MCF 10A (cell line): ENCODE measurements at regions not wholly inside any gene's neighbourhood (a gene's known extent, or its start where the extent isn't known, plus 50 kb on each side); places are given as distances from the start of the nearest gene placed in this dataset.

Source experiments
- BruUV-seq: library from RNA; stranded (reverse); fragments of 400-500 nt; replicated peaks from 2 replicates; lab custom pipeline; 2021; lab: Mats Ljungman, UMichigan
- CTCF ChIA-PET: fragments of 300-600 bp; sonication (Branson Sonifier 250); formaldehyde crosslinking; extraction: SDS; loops from one replicate; lab custom pipeline; 2021; ENCODE audit warnings: antibody characterized with exemption, inconsistent platforms; lab: Yijun Ruan, JAX
- POLR2A ChIA-PET: fragments of 300-600, 350-650 bp; sonication (Branson Sonifier 250); formaldehyde crosslinking; extraction: SDS; loops from one replicate; lab custom pipeline; 2020; ENCODE audit warnings: antibody characterized with exemption, inconsistent platforms; lab: Yijun Ruan, JAX
- DNase-seq: peaks from one replicate; pipeline ENCODE4 v3.0.0-alpha.2; 2018; ENCODE audit not compliant: unreplicated experiment
- H3K27ac Mint-ChIP-seq: one replicate; pipeline ENCODE4 v1.8.0; 2022; ENCODE audit warnings: mild to moderate bottlenecking, low read depth, mixed read lengths; ENCODE audit not compliant: unreplicated experiment
- H3K27me3 Mint-ChIP-seq: one replicate; pipeline ENCODE4 v1.8.0; 2022; ENCODE audit warnings: mixed read lengths; ENCODE audit not compliant: insufficient read depth, unreplicated experiment
- H3K36me3 Mint-ChIP-seq: one replicate; pipeline ENCODE4 v1.8.0; 2022; ENCODE audit warnings: mild to moderate bottlenecking, moderate library complexity, mixed read lengths; ENCODE audit not compliant: insufficient read depth, unreplicated experiment
- H3K4me1 Mint-ChIP-seq: one replicate; pipeline ENCODE4 v1.8.0; 2022; ENCODE audit warnings: mixed read lengths; ENCODE audit not compliant: insufficient read depth, unreplicated experiment
- H3K4me3 Mint-ChIP-seq: one replicate; pipeline ENCODE4 v1.8.0; 2022; ENCODE audit warnings: mild to moderate bottlenecking, moderate library complexity, mixed read lengths; ENCODE audit not compliant: unreplicated experiment
- H3K9me3 Mint-ChIP-seq: one replicate; pipeline ENCODE4 v1.8.0; 2022; ENCODE audit warnings: mixed read lengths; ENCODE audit not compliant: unreplicated experiment
- intact Hi-C: fragments of 100-400 bp; cut with micrococcal nuclease; formaldehyde crosslinking; loops from 2 replicates; pipeline ENCODE4 v1.14.1; 2022
- TF ChIP-seq, protein P1 (sequence below): fragments of 200-600 bp; IDR thresholded peaks from one replicate; pipeline ENCODE4 v1.8.0; 2022; ENCODE audit warnings: antibody characterized with exemption, mild to moderate bottlenecking; ENCODE audit not compliant: unreplicated experiment

DNA sequence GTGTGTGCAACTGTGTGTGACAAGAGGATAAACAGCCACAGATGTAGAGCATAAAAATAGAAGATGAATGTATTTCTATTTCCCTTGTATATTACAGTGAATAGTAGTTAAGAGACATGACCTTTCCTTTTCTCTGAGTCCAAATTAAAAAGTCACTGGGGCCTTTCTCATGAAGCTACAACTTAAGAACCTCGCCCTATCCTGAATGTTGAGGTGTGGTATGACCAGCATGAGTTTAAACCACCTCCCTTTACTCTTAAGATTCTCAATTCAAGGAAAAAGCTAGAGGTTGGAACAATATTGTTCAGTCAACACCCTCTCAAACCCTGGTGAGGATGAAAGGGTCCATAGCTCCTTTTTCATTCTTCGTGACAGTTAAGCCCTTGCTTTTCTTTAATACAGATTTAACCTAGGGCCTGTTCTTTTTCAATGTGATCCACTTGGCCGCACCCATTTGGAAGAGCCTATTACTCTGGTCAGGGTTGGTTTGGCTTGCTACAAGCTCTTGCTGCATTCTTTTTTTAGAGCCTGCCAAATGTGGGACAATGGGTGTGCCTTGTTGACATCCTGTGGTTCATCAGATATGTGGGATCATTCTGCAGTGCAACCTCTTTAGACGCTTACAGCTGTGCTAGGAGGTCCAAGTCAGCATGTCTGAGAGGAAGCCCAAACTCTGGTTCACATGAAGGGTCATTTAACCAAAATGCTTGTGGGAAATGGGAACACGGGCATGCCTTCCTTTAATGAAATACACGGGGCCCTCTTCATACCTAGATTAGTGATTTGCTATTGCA lies 290.0 kb downstream of the HAO1 start:
- Mint-ChIP-seq H3K27ac (no peak overlapping the region), H3K9me3 (peaks cover 12% of the 10 kb centered on the region), H3K36me3 (no peaks in the 10 kb centered on the region), H3K27me3 (no peaks in the 10 kb centered on the region), H3K4me1 (peaks cover 6% of the 10 kb centered on the region), H3K4me3 (no peak overlapping the region)
- TF ChIP-seq, protein P1, sequence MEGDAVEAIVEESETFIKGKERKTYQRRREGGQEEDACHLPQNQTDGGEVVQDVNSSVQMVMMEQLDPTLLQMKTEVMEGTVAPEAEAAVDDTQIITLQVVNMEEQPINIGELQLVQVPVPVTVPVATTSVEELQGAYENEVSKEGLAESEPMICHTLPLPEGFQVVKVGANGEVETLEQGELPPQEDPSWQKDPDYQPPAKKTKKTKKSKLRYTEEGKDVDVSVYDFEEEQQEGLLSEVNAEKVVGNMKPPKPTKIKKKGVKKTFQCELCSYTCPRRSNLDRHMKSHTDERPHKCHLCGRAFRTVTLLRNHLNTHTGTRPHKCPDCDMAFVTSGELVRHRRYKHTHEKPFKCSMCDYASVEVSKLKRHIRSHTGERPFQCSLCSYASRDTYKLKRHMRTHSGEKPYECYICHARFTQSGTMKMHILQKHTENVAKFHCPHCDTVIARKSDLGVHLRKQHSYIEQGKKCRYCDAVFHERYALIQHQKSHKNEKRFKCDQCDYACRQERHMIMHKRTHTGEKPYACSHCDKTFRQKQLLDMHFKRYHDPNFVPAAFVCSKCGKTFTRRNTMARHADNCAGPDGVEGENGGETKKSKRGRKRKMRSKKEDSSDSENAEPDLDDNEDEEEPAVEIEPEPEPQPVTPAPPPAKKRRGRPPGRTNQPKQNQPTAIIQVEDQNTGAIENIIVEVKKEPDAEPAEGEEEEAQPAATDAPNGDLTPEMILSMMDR, result no peak
- ChIA-PET POLR2A (interaction anchor here (0.7 to 1.0 kb wide), 4 partner anchors 20 to 90 kb away, joined by 3 to 4 read pairs (median 3); no protein-coding TSS in a partner anchor), CTCF (no interaction called here)
- intact Hi-C loops, result no loop called here
- no TSS peak for BruUV-seq
- DNase-seq, result no peak

DNA sequence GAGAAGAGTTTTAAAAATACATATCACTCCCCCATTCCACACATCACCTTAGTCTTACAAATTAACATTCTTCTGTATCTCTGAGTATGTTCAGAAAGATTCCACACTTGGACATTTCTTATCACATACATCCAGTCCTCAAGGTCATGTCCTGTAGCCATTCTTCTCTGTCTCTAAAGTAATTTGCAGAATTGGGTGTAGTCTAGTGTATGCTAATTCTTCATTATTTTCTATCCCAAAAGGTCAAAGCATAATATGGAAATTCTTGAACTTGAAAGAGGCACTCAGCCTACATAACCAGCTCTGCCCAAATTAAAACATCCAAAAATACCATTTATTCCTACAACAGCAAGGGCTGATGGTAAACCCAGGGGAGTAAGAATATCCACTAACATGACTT lies 286.0 kb downstream of the HAO1 start:
- no peak overlapping the region for H3K27ac Mint-ChIP-seq
- BruUV-seq, result no TSS peak
- intact Hi-C loops, result no loop called here
- no peak for DNase-seq
- POLR2A ChIA-PET, result interaction anchor here (0.6 kb wide), 1 partner anchor 1118 kb away, joined by 3 read pairs; no protein-coding TSS in a partner anchor
- no peaks in the 10 kb centered on the region for H3K27me3 Mint-ChIP-seq
- H3K9me3 Mint-ChIP-seq, result peaks cover 7% of the 10 kb centered on the region
- CTCF ChIA-PET, result interaction anchor here (0.7 kb wide), 1 partner anchor 16 kb away, joined by 3 read pairs; no protein-coding TSS in a partner anchor
- TF ChIP-seq, protein P1, result no peak
- H3K4me1 Mint-ChIP-seq, result peaks cover 6% of the 10 kb centered on the region
- H3K4me3 Mint-ChIP-seq, result no peak overlapping the region
- H3K36me3 Mint-ChIP-seq, result no peaks in the 10 kb centered on the region

DNA sequence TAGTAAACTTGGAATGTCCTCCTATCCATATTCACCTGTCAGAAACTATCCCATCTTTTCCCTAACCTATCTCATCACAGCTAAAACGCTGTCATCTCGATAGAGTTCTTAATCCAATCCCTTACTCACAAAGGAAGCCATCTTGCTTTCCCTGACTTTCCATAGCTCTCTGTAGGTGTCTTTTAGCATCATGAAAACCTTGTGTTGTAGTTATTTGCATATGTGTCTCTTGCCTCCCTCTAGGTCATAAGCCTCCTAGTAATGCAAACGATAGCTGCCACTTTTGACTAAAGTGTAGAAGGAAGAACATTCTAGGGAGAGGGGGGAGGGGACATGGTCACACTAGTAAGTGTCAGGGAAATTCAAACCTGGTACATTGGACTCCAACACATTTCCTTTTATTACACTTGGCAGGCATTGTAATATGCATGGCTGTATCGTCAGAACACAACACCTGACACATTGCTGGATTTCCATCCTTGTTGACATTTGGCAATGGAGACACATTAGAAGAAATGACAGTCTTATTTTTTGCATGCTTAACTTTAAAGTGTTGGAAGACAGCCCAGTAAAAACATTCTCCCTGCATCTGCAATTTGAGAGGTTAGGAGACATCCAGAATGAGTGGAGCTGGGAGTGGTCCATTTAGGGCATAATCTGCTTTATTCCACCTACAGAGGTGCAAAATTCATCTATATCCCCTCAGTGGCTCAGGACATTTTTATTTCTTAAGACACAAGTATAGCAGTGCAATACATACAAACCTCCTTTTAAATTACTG lies 283.4 kb downstream of the HAO1 start:
- no peaks in the 10 kb centered on the region for H3K36me3 Mint-ChIP-seq
- DNase-seq, result no peak
- intact Hi-C loops, result no loop called here
- CTCF ChIA-PET, result interaction anchor here (0.6 to 1.9 kb wide), 5 partner anchors 8 to 250 kb away, joined by 3 to 4 read pairs (median 3); no protein-coding TSS in a partner anchor
- H3K4me1 Mint-ChIP-seq, result no peaks in the 10 kb centered on the region
- H3K27ac Mint-ChIP-seq, result no peak overlapping the region
- H3K9me3 Mint-ChIP-seq, result peaks cover 7% of the 10 kb centered on the region
- H3K27me3 Mint-ChIP-seq, result no peaks in the 10 kb centered on the region
- no TSS peak for BruUV-seq
- TF ChIP-seq, protein P1, result no peak
- no peak overlapping the region for H3K4me3 Mint-ChIP-seq
- POLR2A ChIA-PET, result interaction anchor here (1.5 kb wide), 1 partner anchor 77 kb away, joined by 4 read pairs; no protein-coding TSS in a partner anchor

DNA sequence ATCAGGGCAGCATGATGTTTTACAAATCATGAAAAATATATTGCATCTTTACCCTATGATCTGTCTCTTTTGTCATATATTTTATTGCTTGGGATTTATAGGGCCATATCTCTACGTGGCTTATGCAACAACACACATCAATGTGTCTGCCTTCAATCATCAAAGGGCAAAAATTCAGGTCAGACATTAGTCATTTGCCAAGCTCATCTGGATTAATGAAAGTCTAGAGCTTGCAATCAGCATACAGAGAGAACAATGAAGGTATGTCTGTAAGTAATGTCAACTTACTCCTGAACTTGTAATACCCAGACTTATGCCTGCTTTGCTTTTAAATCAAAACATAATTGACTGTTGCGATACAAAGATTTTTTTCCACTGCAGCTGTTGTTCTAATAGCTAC lies 282.7 kb downstream of the HAO1 start:
- Mint-ChIP-seq H3K4me1 (no peaks in the 10 kb centered on the region), H3K27me3 (no peaks in the 10 kb centered on the region), H3K36me3 (no peaks in the 10 kb centered on the region), H3K4me3 (no peak overlapping the region), H3K27ac (no peak overlapping the region), H3K9me3 (peaks cover 7% of the 10 kb centered on the region)
- TF ChIP-seq, protein P1, result no peak
- ChIA-PET POLR2A (interaction anchor here (0.7 to 1.3 kb wide), 2 partner anchors 11 to 22 kb away, joined by 3 read pairs; no protein-coding TSS in a partner anchor), CTCF (interaction anchor here (0.7 to 1.9 kb wide), 6 partner anchors 9 to 251 kb away, joined by 3 to 5 read pairs (median 4); no protein-coding TSS in a partner anchor)
- no peak for DNase-seq
- intact Hi-C loops, result no loop called here
- no TSS peak for BruUV-seq
